Right lobe of liver (tissue), 6 donors: ENCODE measurements at regions not wholly inside any gene's neighbourhood (a gene's known extent, or its start where the extent isn't known, plus 50 kb on each side); places are given as distances from the start of the nearest gene placed in this dataset.
"Not testable (repeated sequence)": the region's sequence is repeated elsewhere in the genome, so short reads cannot be mapped to it uniquely, and the experiment has no call there.

ENCODE experiments used
- ATAC-seq, 4 donors: fragments of 200-7000 bp; cut with Tn5 transposase; one replicate each; pipeline ENCODE4 v1.9.1; 2020; ENCODE audit warnings: mild to moderate bottlenecking in 4 of 4, moderate library complexity in 4 of 4
- DNase-seq, 3 donors: peaks; one replicate each; pipeline ENCODE4 v3.0.0-alpha.2; 2020
- H3K27ac ChIP-seq, 3 donors: fragments of 200-600 bp; one replicate each; pipeline ENCODE4 v1.8.0; 2022
- H3K27me3 ChIP-seq, 2 donors: fragments of 200-600 bp; one replicate each; pipeline ENCODE4 v1.8.0; 2022
- H3K36me3 ChIP-seq, 4 donors: fragments of 200-600 bp; sonication (generic) in 1 of 4; one replicate each; pipeline versions ENCODE4 v1.5.1 to v1.8.0; 2017 to 2022; ENCODE audit warnings: control low read depth in 1 of 4
- H3K4me1 ChIP-seq, 4 donors: fragments of 200-600 bp; sonication (generic) in 1 of 4; one replicate each; pipeline versions ENCODE4 v1.5.1 to v1.8.0; 2017 to 2022; ENCODE audit warnings: control low read depth in 1 of 4
- H3K4me3 ChIP-seq, 3 donors: fragments of 200-600 bp; one replicate each; pipeline ENCODE4 v1.8.0; 2022
- H3K9me3 ChIP-seq, 4 donors: fragments of 200-600 bp; sonication (generic) in 1 of 4; one replicate each; pipeline versions ENCODE4 v1.5.1 to v1.8.0; 2017 to 2022; ENCODE audit warnings: control low read depth in 1 of 4
- CTCF ChIP-seq, 4 donors: fragments of 200-600 bp in 3 of 4; fragments of 450-650 bp in 1 of 4; IDR thresholded peaks; one replicate each; pipeline versions ENCODE4 v1.5.1 to v1.8.0; 2016 to 2022; ENCODE audit warnings: antibody characterized with exemption in 4 of 4, mild to moderate bottlenecking in 2 of 4
- POLR2A ChIP-seq: fragments of 450-650 bp; IDR thresholded peaks from one replicate; pipeline ENCODE4 v1.6.1; 2017; ENCODE audit warnings: antibody characterized with exemption, mild to moderate bottlenecking
- WGBS: methylation state at CpG from one replicate; pipeline ENCODE4 v1.1.6; 2018; ENCODE audit warnings: low coverage, low lambda C conversion rate; ENCODE audit not compliant: insufficient coverage; ENCODE audit errors: missing lambda C conversion rate; 5-methylcytosine and 5-hydroxymethylcytosine counted together
- intact Hi-C, 2 donors: fragments of 100-400 bp; cut with DNase I; formaldehyde crosslinking; loops; one replicate each; pipeline versions ENCODE4 v1.11.2 to v1.14.1; 2022
- donor health status: DM: no; HTN: yes; CAD: no.
- donor health status: DM: no; HTN: no; CAD: no.
- donor health status: DM: no; HTN: no; CAD: no.
- donor health status: DM: no; HTN: yes; CAD: no.
- donor health status: DM: no; HTN: yes; CAD: no.

DNA sequence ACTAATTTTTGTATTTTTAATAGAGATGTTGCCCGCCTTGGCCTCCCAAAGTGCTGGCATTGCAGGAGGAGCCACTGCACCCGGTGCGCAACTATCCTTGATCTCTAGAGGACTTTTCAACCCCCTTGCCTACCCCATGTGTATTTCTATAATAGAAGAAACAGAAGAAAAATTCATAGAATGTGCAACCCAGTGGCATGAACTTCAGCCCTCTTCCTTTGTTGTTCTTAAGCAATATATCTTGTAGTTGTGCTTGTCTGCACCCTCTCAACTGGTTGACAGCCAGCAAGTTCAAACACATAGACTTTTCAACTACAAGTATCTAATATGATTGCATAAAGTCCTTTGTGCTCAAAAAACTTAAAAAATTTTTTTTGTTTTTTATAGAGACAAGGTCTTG is 72.3 kb upstream of the NCOA3 start:
- no peak for ATAC-seq
- Histone ChIP-seq H3K36me3 (no peaks in the 10 kb centered on the region), H3K27me3 (no peaks in the 10 kb centered on the region), H3K9me3 (peaks cover 0 to 14% (median 0%) of the 10 kb centered on the region in 4 donors), H3K4me3 (no peak overlapping the region), H3K4me1 (no peaks in the 10 kb centered on the region), H3K27ac (no peak overlapping the region)
- intact Hi-C loops = no loop called here
- WGBS = 94% methylated on average over 2 of the region's 3 CpGs
- TF ChIP-seq CTCF (IDR thresholded peaks at IDR 0.05) = no peak
- no peak for TF ChIP-seq POLR2A
- DNase-seq = no peak

- Histone ChIP-seq H3K4me1 (no peaks in the 10 kb centered on the region), H3K27me3 (no peaks in the 10 kb centered on the region), H3K4me3 (no peak overlapping the region), H3K27ac (no peak overlapping the region), H3K9me3 (peaks cover 0 to 14% (median 0%) of the 10 kb centered on the region in 4 donors), H3K36me3 (no peaks in the 10 kb centered on the region)
- intact Hi-C loops = no loop called here
- WGBS = 97% methylated on average over 5 of the region's 5 CpGs
- ATAC-seq = no peak
- TF ChIP-seq POLR2A = no peak
- no peak for TF ChIP-seq CTCF (IDR thresholded peaks at IDR 0.05)
- no peak for DNase-seq
Measured at GRCh38 chr20:47430862-47431588, 70.7 kb upstream of the NCOA3 start.

DNA sequence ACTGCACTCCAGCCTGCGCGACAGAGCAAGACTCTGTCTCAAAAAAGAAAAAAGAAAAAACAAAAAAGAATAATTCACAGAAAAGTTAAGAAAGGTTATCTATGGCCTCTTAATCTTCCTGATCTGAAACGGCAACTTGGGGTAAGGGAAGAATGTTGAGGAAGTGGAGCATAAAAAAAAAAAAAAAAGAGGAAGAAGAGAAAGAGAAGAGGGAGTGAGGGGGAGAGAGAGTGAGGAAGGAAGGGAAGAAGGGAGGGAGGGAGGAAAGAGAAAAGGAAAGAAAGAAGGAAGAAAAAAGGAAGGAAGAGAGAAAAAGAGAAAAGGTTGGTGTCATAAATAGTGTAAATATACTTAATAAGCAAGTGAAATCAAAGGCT is 68.9 kb upstream of the NCOA3 start:
- no peak overlapping the region for H3K27ac ChIP-seq
- intact Hi-C loops = no loop called here
- WGBS = 74% methylated on average over 3 of the region's 3 CpGs
- peaks cover 0 to under 1% (median 0%) of the 10 kb centered on the region in 4 donors for H3K9me3 ChIP-seq
- TF ChIP-seq CTCF (IDR thresholded peaks at IDR 0.05) (no peak), POLR2A (no peak)
- DNase-seq (no peak), ATAC-seq (no peak)
- H3K4me3 ChIP-seq = no peak overlapping the region
- no peaks in the 10 kb centered on the region for H3K27me3 ChIP-seq
- H3K36me3 ChIP-seq = no peaks in the 10 kb centered on the region
- no peaks in the 10 kb centered on the region for H3K4me1 ChIP-seq

DNA sequence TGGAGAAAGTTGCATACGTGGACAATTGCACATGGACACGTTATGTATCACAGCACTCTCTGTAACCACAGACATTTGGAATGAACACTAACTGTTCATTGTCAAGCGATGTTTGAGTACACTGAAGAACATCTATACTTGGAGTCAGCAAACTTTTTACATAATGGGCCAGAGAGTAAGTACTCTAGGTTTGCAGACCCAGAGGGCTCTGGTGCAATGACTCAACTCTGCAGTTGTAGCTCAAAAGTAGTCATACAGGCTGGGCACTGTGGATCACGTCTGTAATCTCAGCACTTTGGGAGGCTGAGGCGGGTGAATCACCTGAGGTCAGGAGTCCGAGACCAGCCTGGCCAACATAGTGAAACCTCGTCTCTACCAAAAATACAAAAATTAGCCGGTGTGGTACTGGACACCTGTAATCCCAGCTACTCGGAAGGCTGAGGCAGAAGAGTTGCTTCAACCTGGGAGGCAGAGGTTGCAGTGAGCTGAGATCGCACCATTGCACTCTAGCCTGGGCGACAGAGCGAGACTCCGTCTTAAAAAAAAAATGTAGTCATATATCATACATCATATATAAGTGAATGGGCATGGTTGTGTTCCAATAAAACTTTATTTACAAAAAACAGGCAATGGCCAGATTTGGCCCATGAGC is 67.4 kb upstream of the NCOA3 start:
- H3K4me3 ChIP-seq, ATAC-seq, DNase-seq, H3K4me1 ChIP-seq, H3K9me3 ChIP-seq, H3K27me3 ChIP-seq, intact Hi-C loops, H3K27ac ChIP-seq, H3K36me3 ChIP-seq: not testable (repeated sequence)
- WGBS = 78% methylated on average over 7 of the region's 13 CpGs
